Cerebellar cortex (tissue), 1 donor: ENCODE measurements at regions not wholly inside any gene's neighbourhood (a gene's known extent, or its start where the extent isn't known, plus 50 kb on each side); places are given as distances from the start of the nearest gene placed in this dataset.
A peak's percentile ranks its signal among the peaks of the same experiment; 100 is the strongest.
"Not testable (repeated sequence)": the region's sequence is repeated elsewhere in the genome, so short reads cannot be mapped to it uniquely, and the experiment has no call there.

Experiments
- DNase-seq: peaks from one replicate; pipeline ENCODE4 v3.0.0-alpha.2; 2015; ENCODE audit warnings: low spot score

DNA sequence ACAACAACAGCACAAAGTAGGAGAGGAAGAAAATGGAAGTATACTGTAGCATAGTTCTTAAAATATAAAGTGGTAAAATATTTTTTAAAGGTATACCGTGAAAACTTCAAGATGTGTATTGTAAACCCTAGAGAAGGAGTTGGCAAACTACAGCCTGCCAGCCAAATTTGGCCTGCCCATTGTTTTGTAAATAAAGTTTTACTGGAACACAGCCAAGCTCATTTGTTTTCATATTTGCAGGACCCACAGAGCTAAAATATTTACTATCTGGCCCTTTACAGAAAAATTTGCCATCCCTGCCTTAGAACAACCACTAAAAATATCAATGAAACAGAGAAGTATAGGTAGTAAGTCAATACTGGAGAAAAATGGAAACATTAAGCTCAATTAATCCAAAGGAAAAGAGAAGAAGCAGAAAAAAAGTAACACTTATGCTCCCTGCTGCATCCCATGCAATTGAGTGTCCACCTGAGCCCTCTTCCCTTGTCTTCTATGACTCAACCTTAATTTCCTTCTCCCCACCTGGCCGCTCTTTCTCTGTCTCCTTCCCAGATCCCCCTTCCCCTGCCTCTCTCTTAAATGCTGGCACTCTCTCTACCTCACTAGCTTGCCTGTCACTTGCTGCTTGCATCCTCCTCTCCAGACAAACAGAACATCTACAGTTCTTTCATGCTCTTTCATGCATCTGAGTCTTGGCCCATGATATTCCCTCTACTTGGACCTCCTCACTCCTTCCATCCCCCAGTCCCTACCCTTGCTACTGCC, 50.6 kb upstream of the FER start:
- no peak for DNase-seq

GRCh38 chr5:108696407-108696806, 51.3 kb upstream of the FER start:
- DNase-seq = no peak

DNA sequence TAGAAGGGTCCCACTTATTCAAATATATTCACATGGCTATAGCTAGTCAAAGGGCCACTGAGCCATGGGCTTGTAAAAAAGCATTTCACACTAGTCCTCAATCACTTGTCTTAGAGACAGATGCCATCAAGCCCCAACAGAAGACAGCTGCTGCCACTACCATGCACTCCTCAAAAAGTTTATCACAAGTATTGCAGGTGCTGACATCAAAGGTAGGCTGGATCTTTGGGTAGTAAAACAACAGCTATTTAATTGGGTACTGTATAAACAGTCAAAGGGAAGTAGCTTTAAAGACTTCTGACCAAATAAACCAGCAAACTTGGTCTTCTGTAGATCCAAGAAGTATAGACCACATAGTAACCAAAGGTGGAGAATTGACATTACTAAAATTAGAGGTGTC, 59.2 kb upstream of the FER start:
- no peak for DNase-seq

DNA sequence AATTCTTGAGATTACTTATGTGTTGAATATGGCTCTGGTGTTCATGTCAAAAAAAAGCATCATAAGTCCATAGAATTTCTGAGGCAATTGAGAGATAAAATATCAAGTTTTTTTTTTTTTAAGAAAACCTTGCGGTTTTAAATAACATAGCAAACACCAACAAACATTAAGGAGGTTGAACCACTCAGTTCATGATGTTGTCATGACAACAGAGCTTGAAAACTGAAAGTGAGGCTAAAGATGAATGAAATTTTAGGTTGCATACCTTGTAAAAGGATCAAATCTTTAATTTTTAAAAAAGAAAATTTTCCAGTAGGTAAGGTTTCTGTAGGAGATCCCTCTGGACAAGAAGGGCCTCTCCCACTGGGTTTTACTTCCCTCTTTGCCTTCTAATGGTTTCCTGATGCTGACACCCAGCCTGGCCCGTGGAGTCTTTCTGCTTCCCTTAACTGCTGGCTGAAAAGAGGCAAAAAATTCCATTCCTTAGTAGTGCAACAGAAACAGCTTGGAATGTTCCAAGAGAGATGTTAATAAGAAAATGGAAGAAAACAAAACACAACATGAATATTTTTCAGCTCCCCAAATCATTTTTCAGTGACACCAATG, 60.0 kb upstream of the FER start:
- no peak for DNase-seq

DNA sequence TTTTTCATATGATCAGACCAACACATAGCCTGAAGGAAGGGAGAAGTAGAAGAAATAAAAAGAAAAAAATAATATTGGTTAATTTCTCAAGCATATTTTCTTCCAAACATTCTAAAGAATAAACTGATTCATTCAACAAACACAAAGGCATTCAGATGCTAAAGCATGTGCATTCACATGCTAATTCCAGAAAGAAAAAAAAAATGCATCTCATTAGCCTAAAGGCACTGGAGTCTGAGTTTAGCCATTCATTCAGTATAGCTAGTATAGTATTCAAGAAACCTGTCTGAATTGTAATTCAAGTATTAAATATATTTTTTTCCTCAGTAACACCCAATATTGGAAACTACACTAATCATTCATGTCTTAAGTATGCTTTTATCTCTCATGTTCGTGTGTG, 61.0 kb upstream of the FER start:
- DNase-seq = no peak

GRCh38 chr5:108685448-108686216, 62.1 kb upstream of the FER start:
- not testable (repeated sequence) for DNase-seq

DNA sequence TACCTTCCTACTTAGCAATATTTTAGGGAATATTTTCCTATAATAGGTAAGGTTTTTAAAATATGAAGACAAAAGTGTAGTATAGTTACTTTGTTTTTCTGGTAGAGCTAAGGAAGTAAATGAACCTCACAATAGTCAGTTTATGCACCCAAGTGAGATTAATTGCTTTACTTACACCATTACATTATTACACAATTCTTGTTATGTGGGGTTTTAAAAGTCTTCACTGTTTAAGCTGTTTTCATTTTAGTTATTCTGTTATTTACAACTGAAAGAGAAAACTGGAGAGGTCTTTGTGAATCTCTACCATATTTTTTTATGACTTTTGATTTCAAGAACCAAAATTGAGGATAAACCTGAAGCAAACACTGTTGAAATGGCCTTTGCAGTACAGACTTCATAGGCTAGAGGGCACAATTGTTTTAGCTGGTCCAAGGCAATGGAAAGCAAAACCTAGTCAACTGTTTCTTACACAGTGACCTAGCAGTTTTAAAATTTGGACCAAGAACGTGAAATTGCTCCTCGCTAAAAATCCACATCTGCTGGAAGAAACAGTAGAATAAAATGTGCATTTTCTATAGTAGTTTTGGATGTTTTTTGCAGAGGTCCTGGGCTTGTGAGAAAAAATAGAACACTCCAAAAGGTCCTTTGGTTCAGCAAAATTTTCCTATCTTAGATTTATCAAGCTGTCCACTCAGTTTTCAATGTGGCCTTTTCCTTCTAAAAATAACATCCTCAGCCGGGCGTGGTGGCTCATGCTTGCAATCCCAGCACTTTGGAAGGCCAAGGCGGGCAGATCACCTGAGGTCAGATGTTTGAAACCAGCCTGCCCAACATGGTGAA, 66.4 kb upstream of the FER start:
- peak; percentile 76 for DNase-seq

DNA sequence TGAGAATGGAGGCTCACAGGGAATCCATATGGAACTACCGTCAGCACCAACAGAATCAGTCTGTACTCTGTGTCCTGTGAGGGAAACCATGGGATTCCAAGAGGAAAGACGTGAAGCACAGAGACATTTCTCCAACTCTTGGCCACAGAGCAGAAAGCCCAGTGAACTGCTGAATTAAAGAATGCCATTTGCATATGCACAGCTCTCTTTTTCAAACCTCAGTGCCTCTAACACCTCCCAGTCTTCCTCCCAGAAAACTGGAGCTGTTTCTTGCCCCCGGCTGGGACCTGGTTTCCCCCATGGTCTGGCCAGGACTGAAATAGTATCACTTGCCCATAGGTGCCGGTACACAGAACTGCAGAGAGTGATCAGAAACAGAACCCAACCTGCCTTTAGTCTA, 69.6 kb upstream of the FER start:
- no peak for DNase-seq

- no peak for DNase-seq
These were observed 72.0 kb upstream of the FER start for GRCh38 chr5:108675736-108676135.

GRCh38 chr5:108672639-108673038, 75.1 kb upstream of the FER start:
- DNase-seq = no peak

GRCh38 chr5:108670591-108671289, 77.0 kb upstream of the FER start:
- no peak for DNase-seq

DNA sequence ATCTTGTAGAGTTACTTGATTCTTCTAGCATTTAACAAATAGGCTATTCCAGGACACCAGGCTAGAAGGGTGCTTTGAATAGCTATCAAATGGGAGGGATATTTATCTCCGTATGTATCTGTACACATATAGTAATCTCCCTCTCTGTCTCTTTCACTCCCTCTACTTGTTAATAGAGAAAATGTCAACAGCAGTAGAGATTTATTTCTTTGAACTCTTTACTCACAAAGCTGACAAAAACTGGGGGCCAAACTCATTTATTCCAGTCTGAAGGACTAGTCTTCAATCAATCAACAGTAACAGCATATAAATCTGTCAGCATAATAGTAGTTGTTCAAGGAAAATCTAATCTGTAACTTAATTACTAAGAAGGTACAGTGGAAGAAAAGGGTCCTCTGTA, 78.2 kb upstream of the FER start:
- DNase-seq = no peak

DNA sequence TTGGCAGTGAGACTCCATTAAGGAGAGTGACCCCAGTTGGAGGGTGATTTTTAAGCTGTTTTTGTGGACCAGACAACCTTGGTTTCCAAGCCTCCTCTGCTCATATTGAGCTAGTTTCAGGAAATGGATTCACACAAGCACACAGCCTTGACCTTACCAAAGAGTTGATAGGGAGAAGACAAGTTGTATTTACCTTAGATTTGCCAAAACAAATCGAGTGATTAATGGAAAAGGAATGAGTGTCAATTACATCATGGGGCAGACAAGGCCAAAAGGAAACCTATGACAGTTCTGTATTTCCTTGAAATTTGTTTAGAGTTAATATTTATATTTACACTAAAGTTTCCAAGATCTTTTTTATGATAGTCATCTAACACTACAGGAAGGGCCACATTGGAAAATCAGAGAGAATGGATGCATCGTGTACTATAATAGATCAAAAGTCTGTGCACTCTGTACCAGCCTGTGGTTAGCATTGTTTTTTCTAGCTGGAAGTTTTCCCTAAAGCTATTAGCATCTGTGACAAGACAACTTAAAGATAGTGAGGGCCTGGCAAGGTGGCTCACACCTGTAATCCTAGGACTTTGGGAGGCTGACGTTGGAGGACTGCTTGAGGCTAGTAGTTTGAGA, 86.0 kb upstream of the FER start:
- no peak for DNase-seq

DNA sequence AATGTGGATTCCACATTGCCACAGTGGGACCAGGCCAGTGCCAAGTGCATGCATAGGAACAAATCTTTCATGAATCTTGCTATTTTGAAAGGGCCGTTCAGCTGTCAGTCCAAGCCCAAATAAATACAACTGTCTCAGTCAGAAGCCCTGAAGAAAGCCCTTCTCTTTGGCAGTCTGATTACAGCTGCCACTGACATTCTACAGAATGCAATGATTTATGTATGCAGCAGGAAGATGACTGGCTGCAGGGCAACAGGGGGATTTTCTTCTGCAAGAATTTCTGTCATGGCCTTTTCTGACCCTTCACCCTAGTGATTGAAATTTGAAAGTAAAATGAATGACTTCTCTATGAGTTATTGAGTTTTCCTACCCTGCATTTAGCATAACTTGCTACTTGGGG, 86.7 kb upstream of the FER start:
- no peak for DNase-seq

DNA sequence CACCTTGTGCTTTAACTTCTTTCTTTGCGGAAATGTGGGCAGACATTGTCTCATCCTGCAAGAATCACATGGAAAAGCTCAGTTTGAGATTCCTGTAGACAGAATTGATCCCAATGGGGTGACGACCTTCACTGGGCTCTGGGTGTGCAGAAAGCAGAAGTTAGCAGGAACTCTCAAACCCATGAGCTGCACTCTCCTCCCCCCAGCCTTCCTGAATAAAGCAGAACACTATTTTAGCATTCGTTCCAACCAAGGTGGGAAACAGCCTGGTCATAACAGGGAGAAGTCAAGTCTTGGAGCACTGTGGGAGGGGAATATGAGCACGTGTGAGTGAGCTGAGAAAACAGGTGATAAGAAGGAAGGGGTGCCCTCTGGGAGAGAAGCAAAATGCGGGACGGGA, 87.4 kb upstream of the FER start:
- DNase-seq = no peak

DNA sequence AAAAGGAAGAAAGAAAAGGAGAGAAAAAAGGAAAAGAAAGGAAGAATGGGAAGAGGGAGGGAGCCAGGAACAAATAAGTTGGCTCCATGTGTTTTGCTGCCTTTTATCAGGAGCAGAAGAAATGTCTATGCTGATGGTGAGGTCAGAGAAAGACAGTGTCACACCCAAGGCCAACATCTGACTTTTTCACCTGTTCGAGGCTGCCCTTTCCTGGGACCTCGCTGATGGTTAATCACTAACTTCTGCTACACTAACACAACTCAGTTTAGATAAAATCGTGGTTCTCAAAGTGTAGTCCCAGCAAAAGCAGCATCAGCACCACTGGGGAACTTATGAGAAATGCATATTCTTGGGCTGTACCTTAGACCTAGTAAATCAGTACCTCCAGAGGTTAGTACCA, 88.2 kb upstream of the FER start:
- DNase-seq = no peak

DNA sequence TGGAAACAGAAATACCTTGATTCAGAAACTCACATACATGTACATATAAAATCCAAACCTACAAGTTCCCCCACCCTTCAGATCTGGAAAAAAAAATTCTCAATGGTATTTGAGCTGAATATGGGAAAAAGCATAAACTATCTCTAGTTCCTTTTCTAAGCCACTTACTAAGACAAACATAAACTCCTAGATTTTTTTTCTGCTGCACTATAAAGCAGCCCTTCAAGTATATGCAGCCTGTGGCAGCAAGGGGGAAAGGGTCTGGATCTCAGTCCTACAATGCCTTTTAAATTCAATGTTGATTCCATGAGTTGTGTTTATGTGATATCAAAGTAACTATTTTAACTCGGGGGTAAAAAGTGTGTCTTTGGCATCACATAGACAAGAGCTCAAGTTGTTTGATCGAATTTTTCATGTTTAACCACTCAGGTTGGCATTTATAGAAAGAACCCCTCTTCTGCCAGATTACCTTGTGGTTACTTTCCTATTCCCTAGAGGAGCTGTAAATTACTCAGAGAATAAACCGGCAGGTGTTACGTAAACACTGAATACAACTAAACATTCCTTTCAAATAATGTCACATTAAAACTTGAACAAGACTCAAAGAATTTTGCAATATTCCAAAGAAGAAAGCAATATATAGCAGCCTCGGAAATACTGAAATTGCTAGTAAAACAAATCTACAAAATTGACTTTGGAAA, 91.8 kb upstream of the FER start:
- DNase-seq = no peak

DNA sequence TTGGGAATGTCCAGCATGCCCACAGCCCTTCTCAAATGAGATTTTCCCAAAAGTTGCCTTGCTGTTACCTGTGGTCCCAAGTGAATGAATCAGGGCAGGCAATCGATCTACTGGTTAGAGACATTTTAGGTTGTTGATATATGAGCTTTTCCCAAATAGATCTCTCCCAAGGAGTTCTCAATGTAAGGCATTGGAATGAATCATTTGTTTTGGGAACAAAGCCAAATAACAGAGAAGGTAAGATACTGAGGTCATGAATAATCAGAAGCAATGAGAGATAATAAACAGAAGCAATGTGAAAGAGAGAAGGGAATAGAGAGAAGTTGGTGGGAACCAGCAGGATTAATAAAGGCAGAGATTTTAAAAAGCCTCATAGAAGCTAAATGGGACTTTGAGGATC, 93.6 kb upstream of the FER start:
- no peak for DNase-seq

DNA sequence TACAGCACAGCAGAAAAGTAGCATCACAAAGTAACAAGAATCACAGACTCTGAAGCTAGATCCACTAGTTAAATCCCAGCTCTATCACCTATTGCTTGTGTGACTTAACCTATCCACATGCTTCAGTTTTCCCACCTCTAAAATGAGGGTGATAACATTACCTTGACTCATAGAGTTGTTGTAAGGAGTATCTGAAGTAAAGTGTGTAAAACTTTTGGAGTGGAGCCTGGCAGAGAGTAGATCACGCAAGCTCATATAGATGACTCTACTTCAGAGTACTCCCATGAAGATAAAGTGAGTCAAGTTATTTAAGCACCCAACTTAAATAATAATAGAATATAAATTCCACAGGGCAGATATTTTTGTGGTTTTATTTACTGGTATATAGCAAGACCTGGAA, 94.5 kb upstream of the FER start:
- no peak for DNase-seq

GRCh38 chr5:108650997-108651396, 96.7 kb upstream of the FER start:
- DNase-seq = no peak

DNA sequence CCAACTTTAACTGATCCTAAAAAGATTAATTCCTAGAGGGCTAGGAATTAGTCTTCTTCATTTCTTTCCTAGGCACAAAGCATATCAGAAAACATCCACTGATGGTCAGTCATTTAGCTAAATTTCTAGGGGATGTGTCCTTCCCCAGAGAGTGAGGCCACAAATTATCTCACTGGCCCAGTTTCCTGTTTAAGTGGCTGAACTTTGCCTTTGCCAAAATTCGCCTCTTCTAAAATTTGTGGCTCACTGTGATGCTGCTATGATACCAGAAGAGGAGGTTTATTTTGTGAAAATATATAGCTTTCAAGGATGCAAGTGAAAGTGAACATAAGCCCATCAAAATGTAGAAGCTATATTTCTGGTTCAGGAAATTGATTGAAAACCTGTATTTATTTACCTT, 98.1 kb upstream of the FER start:
- DNase-seq = no peak
